Stomach (tissue), 4 donors: ENCODE measurements at regions not wholly inside any gene's neighbourhood (a gene's known extent, or its start where the extent isn't known, plus 50 kb on each side); places are given as distances from the start of the nearest gene placed in this dataset.
"Not testable (repeated sequence)": the region's sequence is repeated elsewhere in the genome, so short reads cannot be mapped to it uniquely, and the experiment has no call there.

Source experiments
- EP300 ChIP-seq: sonication (generic); formaldehyde crosslinking; IDR thresholded peaks from one replicate; pipeline ENCODE4 v1.6.1; 2017; ENCODE audit warnings: antibody characterized with exemption
- POLR2AphosphoS5 ChIP-seq, 3 donors: sonication (generic); formaldehyde crosslinking; IDR thresholded peaks; one replicate each; pipeline ENCODE4 v1.6.1; 2016; ENCODE audit warnings: antibody characterized with exemption in 3 of 3
- TF ChIP-seq, protein P1 (sequence below), 7 experiments: fragments of 450-650 bp in 4 of 7; fragments of 200-600 bp in 3 of 7; sonication (generic) in 3 of 7; IDR thresholded peaks; one replicate each; pipeline ENCODE4 v1.5.1; 2016 to 2019; ENCODE audit warnings: antibody characterized with exemption in 7 of 7, control low read depth in 2 of 7, mild to moderate bottlenecking in 1 of 7

DNA sequence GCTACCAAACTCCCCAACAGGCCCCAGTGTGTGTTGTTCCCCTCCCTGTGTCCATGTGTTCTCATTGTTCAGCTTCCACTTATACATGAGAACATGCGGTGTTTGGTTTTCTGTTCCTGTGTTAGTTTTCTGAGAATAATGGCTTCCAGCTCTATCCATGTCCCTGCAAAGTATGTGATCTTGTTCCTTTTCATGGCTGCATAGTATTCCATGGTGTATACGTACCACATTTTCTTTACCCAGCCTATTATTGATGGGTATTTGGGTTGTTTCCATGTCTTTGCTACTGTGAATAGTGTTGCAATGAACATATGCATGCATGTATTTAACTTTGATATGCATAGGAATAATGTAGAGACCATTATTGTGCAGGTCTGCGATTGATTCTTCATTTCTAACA, 847.4 kb upstream of the ZEB2 start:
- not testable (repeated sequence) for TF ChIP-seq EP300; POLR2AphosphoS5 (IDR thresholded peaks at IDR 0.05)
- TF ChIP-seq, protein P1, sequence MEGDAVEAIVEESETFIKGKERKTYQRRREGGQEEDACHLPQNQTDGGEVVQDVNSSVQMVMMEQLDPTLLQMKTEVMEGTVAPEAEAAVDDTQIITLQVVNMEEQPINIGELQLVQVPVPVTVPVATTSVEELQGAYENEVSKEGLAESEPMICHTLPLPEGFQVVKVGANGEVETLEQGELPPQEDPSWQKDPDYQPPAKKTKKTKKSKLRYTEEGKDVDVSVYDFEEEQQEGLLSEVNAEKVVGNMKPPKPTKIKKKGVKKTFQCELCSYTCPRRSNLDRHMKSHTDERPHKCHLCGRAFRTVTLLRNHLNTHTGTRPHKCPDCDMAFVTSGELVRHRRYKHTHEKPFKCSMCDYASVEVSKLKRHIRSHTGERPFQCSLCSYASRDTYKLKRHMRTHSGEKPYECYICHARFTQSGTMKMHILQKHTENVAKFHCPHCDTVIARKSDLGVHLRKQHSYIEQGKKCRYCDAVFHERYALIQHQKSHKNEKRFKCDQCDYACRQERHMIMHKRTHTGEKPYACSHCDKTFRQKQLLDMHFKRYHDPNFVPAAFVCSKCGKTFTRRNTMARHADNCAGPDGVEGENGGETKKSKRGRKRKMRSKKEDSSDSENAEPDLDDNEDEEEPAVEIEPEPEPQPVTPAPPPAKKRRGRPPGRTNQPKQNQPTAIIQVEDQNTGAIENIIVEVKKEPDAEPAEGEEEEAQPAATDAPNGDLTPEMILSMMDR (IDR thresholded peaks at IDR 0.05) = not testable (repeated sequence)
